ENCODE measurements at regions not wholly inside any gene's neighbourhood (a gene's known extent, or its start where the extent isn't known, plus 50 kb on each side); places are given as distances from the start of the nearest gene placed in this dataset.

DNA sequence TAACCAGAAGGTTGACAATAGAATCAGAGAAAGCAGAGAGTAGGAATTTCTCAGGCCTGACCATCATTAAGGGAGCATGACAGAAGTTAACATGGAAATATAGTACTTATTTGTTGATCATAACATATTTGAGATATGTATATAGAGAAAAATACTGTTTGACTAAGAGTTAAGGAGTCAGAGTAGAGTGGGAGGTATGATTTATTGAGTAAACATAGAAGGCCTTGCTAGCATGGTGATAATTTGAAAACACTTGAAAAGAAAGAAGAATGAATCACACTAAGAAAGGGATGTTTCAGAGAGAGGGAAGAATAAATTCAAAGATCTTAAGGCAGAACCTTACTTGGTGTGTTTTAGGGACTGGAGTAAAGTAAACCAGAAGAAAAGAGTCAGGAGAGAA is 437.2 kb upstream of the TECRL start:
- TF ChIP-seq POLR2A (IDR thresholded peaks at IDR 0.05), result no peak
- TF ChIP-seq, protein P1, sequence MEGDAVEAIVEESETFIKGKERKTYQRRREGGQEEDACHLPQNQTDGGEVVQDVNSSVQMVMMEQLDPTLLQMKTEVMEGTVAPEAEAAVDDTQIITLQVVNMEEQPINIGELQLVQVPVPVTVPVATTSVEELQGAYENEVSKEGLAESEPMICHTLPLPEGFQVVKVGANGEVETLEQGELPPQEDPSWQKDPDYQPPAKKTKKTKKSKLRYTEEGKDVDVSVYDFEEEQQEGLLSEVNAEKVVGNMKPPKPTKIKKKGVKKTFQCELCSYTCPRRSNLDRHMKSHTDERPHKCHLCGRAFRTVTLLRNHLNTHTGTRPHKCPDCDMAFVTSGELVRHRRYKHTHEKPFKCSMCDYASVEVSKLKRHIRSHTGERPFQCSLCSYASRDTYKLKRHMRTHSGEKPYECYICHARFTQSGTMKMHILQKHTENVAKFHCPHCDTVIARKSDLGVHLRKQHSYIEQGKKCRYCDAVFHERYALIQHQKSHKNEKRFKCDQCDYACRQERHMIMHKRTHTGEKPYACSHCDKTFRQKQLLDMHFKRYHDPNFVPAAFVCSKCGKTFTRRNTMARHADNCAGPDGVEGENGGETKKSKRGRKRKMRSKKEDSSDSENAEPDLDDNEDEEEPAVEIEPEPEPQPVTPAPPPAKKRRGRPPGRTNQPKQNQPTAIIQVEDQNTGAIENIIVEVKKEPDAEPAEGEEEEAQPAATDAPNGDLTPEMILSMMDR (IDR thresholded peaks at IDR 0.05), result no peak
- TF ChIP-seq EP300 (IDR thresholded peaks at IDR 0.05), result no peak
- TF ChIP-seq POLR2AphosphoS5 (IDR thresholded peaks at IDR 0.05), result no peak
